IMR-90 (cell line): ENCODE measurements at regions not wholly inside any gene's neighbourhood (a gene's known extent, or its start where the extent isn't known, plus 50 kb on each side); places are given as distances from the start of the nearest gene placed in this dataset.

Experiments used
- ATAC-seq: fragments of 200-7000 bp; cut with Tn5 transposase; 2 replicates; pipeline ENCODE4 v1.9.1; 2020; ENCODE audit warnings: low read depth, mild to moderate bottlenecking, moderate library complexity
- BruUV-seq: library from RNA; stranded (reverse); fragments of 400-500 nt; replicated peaks from 2 replicates; lab custom pipeline; 2021; lab: Mats Ljungman, UMichigan
- CTCF ChIA-PET: fragments of 300-600 bp; formaldehyde crosslinking; extraction: SDS; loops from one replicate; lab custom pipeline; 2021; ENCODE audit warnings: antibody characterized with exemption; lab: Yijun Ruan, JAX
- POLR2A ChIA-PET: fragments of 300-600 bp; sonication (Branson Sonifier 250); formaldehyde crosslinking; loops from one replicate; lab custom pipeline; 2022; ENCODE audit warnings: antibody characterized with exemption; ENCODE audit not compliant: unreplicated experiment; lab: Charles Lee
- DNase-seq: peaks from one replicate; pipeline ENCODE4 v3.0.0; 2013
- H2AFZ ChIP-seq: replicated peaks from 2 replicates; pipeline ENCODE3; 2013; ENCODE audit warnings: low read length, mild to moderate bottlenecking; ENCODE audit not compliant: poor library complexity
- H2AK5ac ChIP-seq: 2 replicates; pipeline ENCODE4 v1.6.1; 2013; ENCODE audit warnings: low read depth, low read length, inconsistent platforms
- H2AK9ac ChIP-seq: replicated peaks from 2 replicates; pipeline ENCODE3; 2013; ENCODE audit warnings: mild to moderate bottlenecking, low read depth, low read length, moderate library complexity; ENCODE audit not compliant: poor library complexity
- H2BK120ac ChIP-seq: 2 replicates; pipeline ENCODE4 v1.6.1; 2013; ENCODE audit warnings: low read depth, low read length, inconsistent platforms
- H2BK15ac ChIP-seq: 3 replicates; pipeline ENCODE4 v1.6.1; 2013; ENCODE audit warnings: low read depth, low read length, inconsistent platforms
- H2BK20ac ChIP-seq: 2 replicates; pipeline ENCODE4 v1.6.1; 2013; ENCODE audit warnings: low read depth, mild to moderate bottlenecking, inconsistent platforms, low read length, moderate library complexity
- H2BK5ac ChIP-seq: 2 replicates; pipeline ENCODE4 v1.6.1; 2013; ENCODE audit warnings: mild to moderate bottlenecking, low read depth, low read length, inconsistent platforms; ENCODE audit not compliant: poor library complexity, severe bottlenecking
- H3K14ac ChIP-seq: replicated peaks from 2 replicates; pipeline ENCODE4 v1.6.1; 2013; ENCODE audit warnings: low read depth, low read length, inconsistent platforms
- H3K18ac ChIP-seq: 2 replicates; pipeline ENCODE4 v1.6.1; 2013; ENCODE audit warnings: low read depth, low read length, control low read depth
- H3K23ac ChIP-seq: 2 replicates; pipeline ENCODE4 v1.6.1; 2013; ENCODE audit warnings: low read depth, low read length, inconsistent platforms
- H3K27ac ChIP-seq: 2 replicates; pipeline ENCODE4 v1.5.1; 2013; ENCODE audit warnings: mild to moderate bottlenecking, control low read depth, low read length; ENCODE audit not compliant: insufficient read depth
- H3K27me3 ChIP-seq: 2 replicates; pipeline ENCODE4 v1.6.1; 2013; ENCODE audit warnings: low read length; ENCODE audit not compliant: control insufficient read depth, insufficient read depth
- H3K36me3 ChIP-seq: 2 replicates; pipeline ENCODE4 v1.6.1; 2013; ENCODE audit warnings: low read length, mixed read lengths; ENCODE audit not compliant: control insufficient read depth, insufficient read depth
- H3K4ac ChIP-seq: 2 replicates; pipeline ENCODE4 v1.6.1; 2013; ENCODE audit warnings: low read depth, low read length, inconsistent platforms
- H3K4me1 ChIP-seq: 2 replicates; pipeline ENCODE4 v1.6.1; 2013; ENCODE audit warnings: low read length, mixed read lengths; ENCODE audit not compliant: control insufficient read depth, insufficient read depth
- H3K4me2 ChIP-seq: 2 replicates; pipeline ENCODE4 v1.6.1; 2013; ENCODE audit warnings: low read depth, mild to moderate bottlenecking, control low read depth, low read length, moderate library complexity
- H3K4me3 ChIP-seq: 2 replicates; pipeline ENCODE4 v1.5.1; 2013; ENCODE audit warnings: low read depth, mild to moderate bottlenecking, control low read depth, low read length, moderate library complexity; ENCODE audit not compliant: insufficient read depth
- H3K56ac ChIP-seq: 2 replicates; pipeline ENCODE4 v1.6.1; 2013; ENCODE audit warnings: low read length, inconsistent platforms; ENCODE audit not compliant: insufficient read depth; ENCODE audit errors: extremely low read depth
- H3K79me1 ChIP-seq, 2 experiments: 2 replicates each; pipeline ENCODE4 v1.6.1; 2013; ENCODE audit warnings: low read length in 2 of 2, inconsistent platforms in 1 of 2, low read depth in 1 of 2
- H3K9ac ChIP-seq: 2 replicates; pipeline ENCODE4 v1.6.1; 2013; ENCODE audit warnings: low read depth, low read length, control low read depth
- H3K9me1 ChIP-seq: 2 replicates; pipeline ENCODE4 v1.6.1; 2013; ENCODE audit warnings: low read length, inconsistent platforms; ENCODE audit not compliant: insufficient read depth
- H3K9me3 ChIP-seq: 2 replicates; pipeline ENCODE4 v1.6.1; 2013; ENCODE audit warnings: low read length; ENCODE audit not compliant: control insufficient read depth, insufficient read depth
- H4K20me1 ChIP-seq: 2 replicates; pipeline ENCODE4 v1.6.1; 2013; ENCODE audit warnings: low read length, inconsistent platforms; ENCODE audit not compliant: insufficient read depth
- H4K5ac ChIP-seq: 2 replicates; pipeline ENCODE4 v1.6.1; 2013; ENCODE audit warnings: mild to moderate bottlenecking, low read depth, low read length, control low read depth
- H4K8ac ChIP-seq, 2 experiments: 2 replicates each; pipeline ENCODE4 v1.6.1; 2013; ENCODE audit warnings: low read depth in 2 of 2, low read length in 2 of 2, control low read depth in 1 of 2, inconsistent platforms in 1 of 2
- H4K91ac ChIP-seq: 2 replicates; pipeline ENCODE4 v1.6.1; 2013; ENCODE audit warnings: low read depth, low read length, inconsistent platforms; ENCODE audit not compliant: insufficient read depth
- BHLHE40 ChIP-seq: fragments of 150-350 bp; IDR thresholded peaks from 2 replicates; pipeline ENCODE4 v1.6.1; 2016; ENCODE audit warnings: mild to moderate bottlenecking, low read depth, low read length
- CEBPB ChIP-seq: IDR thresholded peaks from 2 replicates; pipeline ENCODE4 v1.6.1; 2012; ENCODE audit warnings: low read depth, low read length, improper control_type of control experiment
- CHD1 ChIP-seq: IDR thresholded peaks from 2 replicates; pipeline ENCODE4 v1.6.1; 2012; ENCODE audit warnings: low read depth, low read length, improper control_type of control experiment
- FOS ChIP-seq: fragments of 150-350 bp; IDR thresholded peaks from 2 replicates; pipeline ENCODE4 v1.6.1; 2016; ENCODE audit warnings: low read depth, low read length
- MAFK ChIP-seq: IDR thresholded peaks from 2 replicates; pipeline ENCODE4 v1.6.1; 2012; ENCODE audit warnings: low read depth, low read length, improper control_type of control experiment
- MAZ ChIP-seq: IDR thresholded peaks from 2 replicates; pipeline ENCODE4 v1.6.1; 2012; ENCODE audit warnings: low read depth, mild to moderate bottlenecking, low read length, improper control_type of control experiment, moderate library complexity, borderline replicate concordance
- RAD21 ChIP-seq: IDR thresholded peaks from 2 replicates; pipeline ENCODE4 v1.6.1; 2012; ENCODE audit warnings: low read length, improper control_type of control experiment
- RCOR1 ChIP-seq: IDR thresholded peaks from 2 replicates; pipeline ENCODE4 v1.6.1; 2012; ENCODE audit warnings: mild to moderate bottlenecking, low read length, improper control_type of control experiment; ENCODE audit not compliant: insufficient replicate concordance
- RFX5 ChIP-seq: IDR thresholded peaks from 2 replicates; pipeline ENCODE4 v1.8.0; 2012; ENCODE audit warnings: low read depth, mild to moderate bottlenecking, low read length, moderate library complexity
- SMC3 ChIP-seq: fragments of 150-350 bp; IDR thresholded peaks from 2 replicates; pipeline ENCODE4 v1.6.1; 2016; ENCODE audit warnings: low read depth, mild to moderate bottlenecking, antibody characterized with exemption, low read length, moderate library complexity
- WGBS, 2 experiments: methylation state at CpG; one replicate each; pipeline versions ENCODE4 v1.1.5 to v1.1.7; 2013; ENCODE audit warnings: missing lambda C conversion rate in 2 of 2; ENCODE audit not compliant: insufficient read length in 1 of 2; ENCODE audit errors: extremely low coverage in 2 of 2; 5-methylcytosine and 5-hydroxymethylcytosine counted together
- dilution Hi-C: fragments of 300-500 bp; cut with HindIII; formaldehyde crosslinking; loops from one replicate; pipeline ENCODE4 v1.14.3; 2018; ENCODE audit warnings: low sequenced_read_pairs; ENCODE audit not compliant: unreplicated experiment
- in situ Hi-C: fragments of 300-500 bp; cut with MboI; formaldehyde crosslinking; loops from 3 replicates; pipeline ENCODE4 v1.14.3; 2019; ENCODE audit warnings: low sequenced_read_pairs, inconsistent platforms, mixed read lengths
- intact Hi-C: fragments of 100-400 bp; cut with micrococcal nuclease; formaldehyde crosslinking; loops from 2 replicates; pipeline ENCODE4 v1.10.0; 2022
- TF ChIP-seq, protein P1 (sequence below): fragments of 150-350 bp; IDR thresholded peaks from 2 replicates; pipeline ENCODE4 v1.6.1; 2016; ENCODE audit warnings: low read depth, mild to moderate bottlenecking, low read length, moderate library complexity, borderline replicate concordance

DNA sequence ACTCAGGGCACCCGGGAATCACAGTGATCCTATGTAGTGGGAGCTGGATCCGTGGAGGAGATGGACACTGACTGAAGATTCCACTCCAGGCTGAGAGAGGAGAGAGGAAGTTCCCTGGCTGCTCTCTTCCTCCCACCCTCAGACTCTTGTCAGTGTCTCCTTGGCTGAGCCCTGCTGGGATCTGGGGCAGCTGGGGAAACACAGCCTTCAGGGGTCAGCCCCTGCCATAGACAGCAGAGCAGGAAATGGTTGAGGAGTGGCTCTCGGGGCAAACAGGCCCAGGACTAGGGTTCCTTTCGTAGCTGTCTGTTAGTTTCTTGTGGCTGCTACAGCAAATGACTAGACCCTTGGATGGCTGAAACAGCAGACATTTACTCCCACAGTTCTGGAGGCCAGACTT lies 174.4 kb upstream of the BMPER start:
- dilution Hi-C loops (no loop called here), in situ Hi-C loops (no loop called here), intact Hi-C loops (no loop called here)
- Histone ChIP-seq H4K20me1 (no peaks in the 10 kb centered on the region), H3K56ac (no peak overlapping the region), H3K36me3 (no peaks in the 10 kb centered on the region), H2BK20ac (no peak overlapping the region), H3K4me2 (no peak overlapping the region), H2AFZ (no peak overlapping the region), H4K8ac (no peak overlapping the region), H3K23ac (no peak overlapping the region), H4K91ac (no peak overlapping the region), H3K4me3 (no peak overlapping the region), H3K9me1 (no peaks in the 10 kb centered on the region), H2BK15ac (no peak overlapping the region), H3K79me1 (no peaks in the 10 kb centered on the region), H2BK5ac (no peak overlapping the region), H3K27me3 (peaks cover 10% of the 10 kb centered on the region; the same call in 1 of the 2 replicates), H3K27ac (no peak overlapping the region), H3K9me3 (no peaks in the 10 kb centered on the region), H2BK120ac (no peak overlapping the region), H3K4me1 (no peaks in the 10 kb centered on the region), H3K18ac (no peak overlapping the region), H3K14ac (no peak overlapping the region), H4K5ac (no peak overlapping the region), H3K4ac (no peak overlapping the region), H2AK5ac (no peak overlapping the region), H2AK9ac (no peak overlapping the region), H3K9ac (no peak overlapping the region)
- ChIA-PET CTCF (no interaction called here), POLR2A (no interaction called here)
- no peak for ATAC-seq
- no CpG with 5 or more reads among the region's 4 CpGs for WGBS, 2 experiments
- BruUV-seq = no TSS peak
- TF ChIP-seq MAZ (no peak), FOS (no peak), MAFK (no peak), BHLHE40 (no peak), RAD21 (no peak), CEBPB (no peak), CHD1 (no peak), SMC3 (no peak), RFX5 (no peak), RCOR1 (no peak)
- TF ChIP-seq, protein P1, sequence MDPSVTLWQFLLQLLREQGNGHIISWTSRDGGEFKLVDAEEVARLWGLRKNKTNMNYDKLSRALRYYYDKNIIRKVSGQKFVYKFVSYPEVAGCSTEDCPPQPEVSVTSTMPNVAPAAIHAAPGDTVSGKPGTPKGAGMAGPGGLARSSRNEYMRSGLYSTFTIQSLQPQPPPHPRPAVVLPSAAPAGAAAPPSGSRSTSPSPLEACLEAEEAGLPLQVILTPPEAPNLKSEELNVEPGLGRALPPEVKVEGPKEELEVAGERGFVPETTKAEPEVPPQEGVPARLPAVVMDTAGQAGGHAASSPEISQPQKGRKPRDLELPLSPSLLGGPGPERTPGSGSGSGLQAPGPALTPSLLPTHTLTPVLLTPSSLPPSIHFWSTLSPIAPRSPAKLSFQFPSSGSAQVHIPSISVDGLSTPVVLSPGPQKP = no peak
- DNase-seq = no peak
